HEK293 (cell line): ENCODE measurements at regions not wholly inside any gene's neighbourhood (a gene's known extent, or its start where the extent isn't known, plus 50 kb on each side); places are given as distances from the start of the nearest gene placed in this dataset.

Experiments used
- CTCF ChIA-PET: fragments of 350-600 bp; formaldehyde crosslinking; extraction: SDS; loops from one replicate; lab custom pipeline; 2021; ENCODE audit warnings: antibody characterized with exemption; lab: Yijun Ruan, JAX
- POLR2A ChIA-PET: fragments of 300-600 bp; formaldehyde crosslinking; extraction: SDS; loops from one replicate; lab custom pipeline; 2020; ENCODE audit warnings: antibody characterized with exemption, inconsistent platforms; lab: Yijun Ruan, JAX
- H3K27ac ChIP-seq: fragments of 200-500 bp; sonication (Bioruptor generic); 2 replicates; pipeline ENCODE4 v1.5.1; 2014; ENCODE audit warnings: low read depth, low read length, control low read depth, inconsistent platforms; ENCODE audit errors: extremely low read depth
- H3K36me3 ChIP-seq, 2 experiments: fragments of 200-500 bp in 1 of 2; sonication (Bioruptor generic) in 1 of 2; 1 replicate in 1 of 2; 2 replicates in 1 of 2; pipeline ENCODE4 v1.5.1; 2014 to 2017; ENCODE audit warnings: inconsistent platforms in 2 of 2, low read length in 2 of 2; ENCODE audit not compliant: control insufficient read depth in 2 of 2, insufficient read depth in 1 of 2
- H3K4me1 ChIP-seq: fragments of 200-500 bp; sonication (Bioruptor generic); 2 replicates; pipeline ENCODE4 v1.5.1; 2014; ENCODE audit warnings: mild to moderate bottlenecking, low read length, inconsistent platforms; ENCODE audit not compliant: control insufficient read depth, insufficient read depth
- H3K4me3 ChIP-seq: 2 replicates; pipeline ENCODE4 v1.5.1; 2011; ENCODE audit warnings: low read depth, mild to moderate bottlenecking, control low read depth, low read length, moderate library complexity
- H3K9me3 ChIP-seq: fragments of 200-500 bp; sonication (Bioruptor generic); 2 replicates; pipeline ENCODE4 v1.5.1; 2014; ENCODE audit warnings: low read depth, low read length, inconsistent platforms; ENCODE audit not compliant: control insufficient read depth, insufficient read depth
- FEZF1 ChIP-seq: fragments of 450-650 bp; formaldehyde crosslinking; IDR thresholded peaks from 2 replicates; pipeline ENCODE4 v1.5.1; 2016; ENCODE audit warnings: missing biosample characterization, missing genetic modification characterization
- OVOL3 ChIP-seq: fragments of 450-650 bp; formaldehyde crosslinking; IDR thresholded peaks from 2 replicates; pipeline ENCODE4 v1.5.1; 2016; ENCODE audit warnings: missing biosample characterization, missing genetic modification characterization
- SP7 ChIP-seq: fragments of 450-650 bp; formaldehyde crosslinking; IDR thresholded peaks from 2 replicates; pipeline ENCODE4 v1.5.1; 2016; ENCODE audit warnings: missing biosample characterization, missing genetic modification characterization
- TRIM28 ChIP-seq: IDR thresholded peaks from 2 replicates; pipeline ENCODE4 v1.6.1; 2011; ENCODE audit warnings: low read length, control low read depth, borderline replicate concordance
- WT1 ChIP-seq: fragments of 450-650 bp; formaldehyde crosslinking; IDR thresholded peaks from 2 replicates; pipeline ENCODE4 v1.5.1; 2016; ENCODE audit warnings: missing biosample characterization, missing genetic modification characterization
- ZBTB8A ChIP-seq: fragments of 450-650 bp; formaldehyde crosslinking; IDR thresholded peaks from 2 replicates; pipeline ENCODE4 v1.5.1; 2016; ENCODE audit warnings: missing biosample characterization, missing genetic modification characterization
- ZEB2 ChIP-seq: fragments of 450-650 bp; formaldehyde crosslinking; IDR thresholded peaks from 2 replicates; pipeline ENCODE4 v1.5.1; 2016; ENCODE audit warnings: missing biosample characterization, missing genetic modification characterization
- ZFP37 ChIP-seq: fragments of 450-650 bp; formaldehyde crosslinking; IDR thresholded peaks from 2 replicates; pipeline ENCODE4 v1.5.1; 2016; ENCODE audit warnings: missing biosample characterization, missing genetic modification characterization
- ZNF114 ChIP-seq: fragments of 450-650 bp; formaldehyde crosslinking; IDR thresholded peaks from 2 replicates; pipeline ENCODE4 v1.5.0; 2017; ENCODE audit warnings: missing biosample characterization, missing genetic modification characterization
- ZNF184 ChIP-seq: fragments of 450-650 bp; IDR thresholded peaks from 2 replicates; pipeline ENCODE4 v1.5.1; 2018; ENCODE audit warnings: missing biosample characterization, mild to moderate bottlenecking, missing genetic modification characterization
- ZNF19 ChIP-seq: fragments of 450-650 bp; formaldehyde crosslinking; IDR thresholded peaks from 2 replicates; pipeline ENCODE4; 2016; ENCODE audit warnings: missing biosample characterization, missing genetic modification characterization, low read depth
- ZNF302 ChIP-seq: fragments of 450-650 bp; formaldehyde crosslinking; IDR thresholded peaks from 2 replicates; pipeline ENCODE4 v1.5.1; 2016; ENCODE audit warnings: missing biosample characterization, missing genetic modification characterization, low read depth
- ZNF416 ChIP-seq: fragments of 450-650 bp; formaldehyde crosslinking; IDR thresholded peaks from 2 replicates; pipeline ENCODE4 v1.5.1; 2016; ENCODE audit warnings: missing biosample characterization, missing genetic modification characterization
- ZNF701 ChIP-seq: fragments of 450-650 bp; formaldehyde crosslinking; IDR thresholded peaks from 2 replicates; pipeline ENCODE4 v1.5.1; 2016; ENCODE audit warnings: missing biosample characterization, missing genetic modification characterization
- ZSCAN18 ChIP-seq: fragments of 450-650 bp; formaldehyde crosslinking; IDR thresholded peaks from 2 replicates; pipeline ENCODE4 v1.5.1; 2016; ENCODE audit warnings: missing biosample characterization, missing genetic modification characterization
- ZSCAN23 ChIP-seq: fragments of 450-650 bp; formaldehyde crosslinking; IDR thresholded peaks from 2 replicates; pipeline ENCODE4 v1.5.1; 2016; ENCODE audit warnings: missing biosample characterization, missing genetic modification characterization
- ZSCAN30 ChIP-seq: fragments of 450-650 bp; IDR thresholded peaks from 2 replicates; pipeline ENCODE4 v1.5.1; 2018; ENCODE audit warnings: missing biosample characterization, mild to moderate bottlenecking, missing genetic modification characterization, moderate library complexity
- TF ChIP-seq, protein P1 (sequence below): fragments of 450-650 bp; formaldehyde crosslinking; IDR thresholded peaks from 2 replicates; pipeline ENCODE4 v1.5.1; 2016; ENCODE audit warnings: missing biosample characterization, missing genetic modification characterization
- TF ChIP-seq, protein P2 (sequence below): fragments of 450-650 bp; formaldehyde crosslinking; IDR thresholded peaks from 2 replicates; pipeline ENCODE4 v1.5.1; 2016; ENCODE audit warnings: missing biosample characterization, missing genetic modification characterization

DNA sequence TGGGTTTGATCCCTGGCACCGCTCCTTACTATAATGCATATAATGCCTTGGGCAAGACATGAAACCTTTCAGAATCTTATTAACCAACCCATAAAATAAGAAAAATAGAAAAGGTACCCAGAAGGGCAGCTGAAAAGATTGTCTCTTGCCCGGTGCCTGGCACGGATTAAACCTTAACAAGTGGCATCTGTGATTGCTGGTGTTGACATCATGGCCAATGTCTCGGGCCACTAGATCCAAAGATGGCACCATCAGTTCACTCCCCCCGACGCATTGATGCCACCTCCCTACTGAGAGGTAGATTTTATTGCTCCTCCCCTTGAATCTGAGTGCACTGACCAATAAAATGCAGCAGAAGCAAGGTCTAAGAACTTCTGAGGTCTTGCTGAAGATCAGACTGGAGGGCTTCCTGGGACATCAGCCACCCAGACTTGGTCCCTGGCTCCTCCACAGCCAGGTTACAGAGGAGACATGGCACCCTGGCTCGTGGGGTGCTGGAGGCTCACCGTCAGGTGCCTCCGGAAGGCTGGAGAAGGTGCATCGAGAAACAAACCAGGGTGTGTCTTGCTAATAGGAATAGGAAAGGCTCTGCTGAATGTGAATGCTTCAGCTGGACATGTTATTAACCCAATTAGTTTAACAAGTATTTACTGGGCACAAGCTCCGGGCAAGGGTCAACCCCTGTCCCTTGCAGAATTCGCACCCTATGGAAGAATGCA, 80.0 kb upstream of the COL5A1 start (continued):
- TF ChIP-seq ZSCAN18 (no peak), ZNF302 (no peak), ZSCAN23 (no peak), ZNF114 (no peak), ZEB2 (no peak)
- TF ChIP-seq, protein P1, sequence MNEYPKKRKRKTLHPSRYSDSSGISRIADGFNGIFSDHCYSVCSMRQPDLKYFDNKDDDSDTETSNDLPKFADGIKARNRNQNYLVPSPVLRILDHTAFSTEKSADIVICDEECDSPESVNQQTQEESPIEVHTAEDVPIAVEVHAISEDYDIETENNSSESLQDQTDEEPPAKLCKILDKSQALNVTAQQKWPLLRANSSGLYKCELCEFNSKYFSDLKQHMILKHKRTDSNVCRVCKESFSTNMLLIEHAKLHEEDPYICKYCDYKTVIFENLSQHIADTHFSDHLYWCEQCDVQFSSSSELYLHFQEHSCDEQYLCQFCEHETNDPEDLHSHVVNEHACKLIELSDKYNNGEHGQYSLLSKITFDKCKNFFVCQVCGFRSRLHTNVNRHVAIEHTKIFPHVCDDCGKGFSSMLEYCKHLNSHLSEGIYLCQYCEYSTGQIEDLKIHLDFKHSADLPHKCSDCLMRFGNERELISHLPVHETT, result no peak

- no peaks in the 10 kb centered on the region for H3K9me3 ChIP-seq
- CTCF ChIA-PET, result interaction anchor here (0.6 to 1.2 kb wide), 4 partner anchors 10 to 113 kb away, joined by 3 to 5 read pairs (median 3); no protein-coding TSS in a partner anchor
- no peak overlapping the region for H3K27ac ChIP-seq
- no peak for TF ChIP-seq ZFP37 (tag by site-specific recombination)
- TF ChIP-seq FEZF1 (tag by site-specific recombination), result no peak
- no peak for TF ChIP-seq WT1 (tag by site-specific recombination)
- TF ChIP-seq, all 188 proteins: peak for 0
- Histone ChIP-seq H3K36me3 (no peaks in the 10 kb centered on the region), H3K4me1 (no peaks in the 10 kb centered on the region), H3K4me3 (no peak overlapping the region)
- POLR2A ChIA-PET, result interaction anchor here (0.9 kb wide), 1 partner anchor 11 kb away, joined by 4 read pairs; no protein-coding TSS in a partner anchor
These were observed 79.3 kb upstream of the COL5A1 start for GRCh38 chr9:134562146-134562849.

GRCh38 chr9:134563397-134563796, 78.2 kb upstream of the COL5A1 start:
- Histone ChIP-seq H3K27ac (no peak overlapping the region), H3K9me3 (no peaks in the 10 kb centered on the region), H3K4me3 (no peak overlapping the region)
- TF ChIP-seq, protein P2, sequence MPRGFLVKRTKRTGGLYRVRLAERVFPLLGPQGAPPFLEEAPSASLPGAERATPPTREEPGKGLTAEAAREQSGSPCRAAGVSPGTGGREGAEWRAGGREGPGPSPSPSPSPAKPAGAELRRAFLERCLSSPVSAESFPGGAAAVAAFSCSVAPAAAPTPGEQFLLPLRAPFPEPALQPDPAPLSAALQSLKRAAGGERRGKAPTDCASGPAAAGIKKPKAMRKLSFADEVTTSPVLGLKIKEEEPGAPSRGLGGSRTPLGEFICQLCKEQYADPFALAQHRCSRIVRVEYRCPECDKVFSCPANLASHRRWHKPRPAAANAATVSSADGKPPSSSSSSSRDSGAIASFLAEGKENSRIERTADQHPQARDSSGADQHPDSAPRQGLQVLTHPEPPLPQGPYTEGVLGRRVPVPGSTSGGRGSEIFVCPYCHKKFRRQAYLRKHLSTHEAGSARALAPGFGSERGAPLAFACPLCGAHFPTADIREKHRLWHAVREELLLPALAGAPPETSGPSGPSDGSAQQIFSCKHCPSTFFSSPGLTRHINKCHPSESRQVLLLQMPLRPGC (tag by site-specific recombination), result no peak
- TF ChIP-seq TRIM28 (no peak), ZNF302 (no peak), ZNF416 (tag by site-specific recombination) (peak; percentile 77; the same call in 1 of the 2 replicates)
- TF ChIP-seq, all 188 proteins: peak for 1
- H3K36me3 ChIP-seq, result no peaks in the 10 kb centered on the region
- POLR2A ChIA-PET, result interaction anchor here (0.9 kb wide), 1 partner anchor 12 kb away, joined by 4 read pairs; no protein-coding TSS in a partner anchor
- no peaks in the 10 kb centered on the region for H3K4me1 ChIP-seq
- CTCF ChIA-PET, result interaction anchor here (0.6 to 1.2 kb wide), 2 partner anchors 11 to 114 kb away, joined by 3 to 5 read pairs; no protein-coding TSS in a partner anchor

GRCh38 chr9:134564431-134565170, 77.0 kb upstream of the COL5A1 start:
- Histone ChIP-seq H3K9me3 (no peaks in the 10 kb centered on the region), H3K4me3 (no peak overlapping the region), H3K4me1 (no peaks in the 10 kb centered on the region), H3K27ac (no peak overlapping the region), H3K36me3 (no peaks in the 10 kb centered on the region)
- TF ChIP-seq OVOL3 (tag by site-specific recombination) (no peak), ZSCAN30 (tag by site-specific recombination) (no peak), FEZF1 (tag by site-specific recombination) (no peak), ZBTB8A (tag by site-specific recombination) (no peak), ZNF184 (tag by site-specific recombination) (no peak), ZNF19 (tag by site-specific recombination) (no peak), SP7 (no peak), ZNF701 (tag by site-specific recombination) (no peak)
- CTCF ChIA-PET, result no interaction called here
- POLR2A ChIA-PET, result no interaction called here
